CD4-positive, alpha-beta T cell treated with Interleukin-21 for 1 hour (primary cell): ENCODE measurements at regions not wholly inside any gene's neighbourhood (a gene's known extent, or its start where the extent isn't known, plus 50 kb on each side); places are given as distances from the start of the nearest gene placed in this dataset.
"Not testable (repeated sequence)": the region's sequence is repeated elsewhere in the genome, so short reads cannot be mapped to it uniquely, and the experiment has no call there.

ENCODE experiments used
- DNase-seq: peaks from one replicate; pipeline ENCODE4 v3.0.0-alpha.2; 2020

DNA sequence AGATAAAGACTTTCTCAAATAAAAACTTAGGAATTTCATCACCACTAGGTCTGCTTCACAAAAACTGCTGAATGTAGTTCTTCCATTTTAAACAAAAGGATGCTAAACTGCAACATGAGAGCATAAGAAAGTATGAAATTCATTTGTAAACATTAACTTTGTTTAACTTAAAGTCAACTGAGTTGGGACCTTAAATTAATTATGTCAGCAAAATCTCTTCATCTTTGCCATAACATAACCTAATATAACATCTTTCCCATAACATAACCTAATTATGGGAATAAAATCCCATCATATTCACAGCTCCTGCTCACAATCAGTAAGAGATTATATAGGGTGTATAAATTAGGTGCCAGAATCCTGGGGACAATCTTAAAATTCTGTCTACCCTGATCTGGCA is 78.8 kb upstream of the PCSK5 start:
- no peak for DNase-seq

DNA sequence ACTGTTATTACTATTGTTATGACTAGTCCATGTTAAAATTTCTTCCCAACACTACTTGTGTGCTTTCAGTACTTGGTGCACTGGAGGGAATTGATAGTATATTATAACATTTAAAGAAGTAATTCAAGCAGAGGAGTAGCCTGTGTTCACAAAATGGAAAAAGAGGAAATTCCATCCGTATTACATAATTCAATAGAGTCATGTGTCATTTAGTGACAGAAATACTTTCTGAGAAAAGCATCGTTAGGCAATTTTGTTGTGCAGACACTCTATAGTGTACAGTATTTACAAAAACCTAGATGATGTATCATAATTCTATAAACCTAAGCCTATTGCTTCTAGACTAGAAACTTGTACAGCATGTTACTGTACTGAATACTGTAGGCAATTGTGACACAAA is 78.3 kb upstream of the PCSK5 start:
- no peak for DNase-seq

DNA sequence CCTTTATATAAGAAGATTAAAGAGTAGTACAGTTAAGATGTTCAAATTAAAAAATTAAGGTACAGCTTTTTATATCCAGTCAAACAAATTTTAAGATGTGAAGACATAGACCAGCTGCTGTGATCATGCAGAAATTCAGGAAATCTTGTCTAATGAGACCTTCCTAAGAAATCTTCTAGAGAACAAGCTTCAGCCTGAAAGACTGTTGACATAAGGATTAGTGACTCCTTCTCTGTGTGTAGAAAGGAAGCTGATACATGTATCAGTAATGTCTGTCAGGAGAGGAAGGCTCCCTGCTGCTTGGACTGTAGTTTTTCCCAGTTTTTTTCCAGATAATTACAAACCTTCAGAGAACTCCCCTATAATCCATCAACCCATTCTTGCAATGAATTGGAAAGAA is 75.8 kb upstream of the PCSK5 start:
- no peak for DNase-seq

DNA sequence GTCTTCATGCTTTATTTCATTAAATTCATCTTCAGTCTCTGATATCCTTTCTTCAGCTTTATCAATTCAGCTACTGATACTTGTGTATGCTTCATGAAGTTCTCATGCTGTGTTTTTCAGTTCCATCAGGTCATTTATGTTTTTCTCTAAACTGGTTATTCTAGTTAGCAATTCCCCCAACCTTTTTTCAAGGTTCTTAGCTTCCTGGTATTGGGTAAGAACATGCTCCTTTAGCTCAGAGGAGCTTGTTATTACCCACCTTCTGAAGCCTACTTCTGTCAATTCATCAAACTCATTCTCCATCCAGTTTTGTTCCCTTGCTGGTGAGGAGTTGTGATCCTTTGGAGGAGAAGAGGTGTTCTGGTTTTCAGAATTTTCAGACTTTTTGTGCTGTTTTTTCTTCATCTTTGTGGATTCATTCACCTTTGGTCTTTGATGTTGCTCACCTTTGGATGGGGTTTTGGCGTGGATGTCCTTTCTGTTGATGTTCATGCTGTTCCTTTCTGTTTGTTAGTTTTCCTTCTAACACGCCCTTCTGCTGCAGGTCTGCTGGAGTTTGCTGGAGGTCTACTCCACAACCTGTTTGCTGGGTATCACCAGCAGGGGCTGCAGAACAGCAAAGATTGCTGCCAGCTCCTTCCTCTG is 69.9 kb upstream of the PCSK5 start:
- DNase-seq: not testable (repeated sequence)

DNA sequence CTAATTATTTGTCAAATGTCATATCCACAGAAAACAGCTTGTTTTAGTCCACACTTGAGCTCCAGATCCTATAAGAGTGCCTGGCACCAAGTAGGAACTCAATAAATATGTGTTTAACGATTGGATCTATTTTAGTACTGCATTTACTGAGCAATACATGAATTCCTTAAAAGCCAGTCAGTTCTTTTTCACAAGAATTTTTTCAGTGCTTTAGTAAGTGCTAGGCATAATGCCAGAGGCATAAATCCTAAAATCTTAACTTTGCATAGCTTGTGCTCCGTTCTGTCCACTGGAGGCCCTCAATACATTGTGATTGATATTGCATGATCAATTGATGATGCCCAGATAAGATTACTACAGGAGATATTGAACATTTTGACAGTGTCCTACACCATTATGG is 67.3 kb upstream of the PCSK5 start:
- DNase-seq: no peak

DNA sequence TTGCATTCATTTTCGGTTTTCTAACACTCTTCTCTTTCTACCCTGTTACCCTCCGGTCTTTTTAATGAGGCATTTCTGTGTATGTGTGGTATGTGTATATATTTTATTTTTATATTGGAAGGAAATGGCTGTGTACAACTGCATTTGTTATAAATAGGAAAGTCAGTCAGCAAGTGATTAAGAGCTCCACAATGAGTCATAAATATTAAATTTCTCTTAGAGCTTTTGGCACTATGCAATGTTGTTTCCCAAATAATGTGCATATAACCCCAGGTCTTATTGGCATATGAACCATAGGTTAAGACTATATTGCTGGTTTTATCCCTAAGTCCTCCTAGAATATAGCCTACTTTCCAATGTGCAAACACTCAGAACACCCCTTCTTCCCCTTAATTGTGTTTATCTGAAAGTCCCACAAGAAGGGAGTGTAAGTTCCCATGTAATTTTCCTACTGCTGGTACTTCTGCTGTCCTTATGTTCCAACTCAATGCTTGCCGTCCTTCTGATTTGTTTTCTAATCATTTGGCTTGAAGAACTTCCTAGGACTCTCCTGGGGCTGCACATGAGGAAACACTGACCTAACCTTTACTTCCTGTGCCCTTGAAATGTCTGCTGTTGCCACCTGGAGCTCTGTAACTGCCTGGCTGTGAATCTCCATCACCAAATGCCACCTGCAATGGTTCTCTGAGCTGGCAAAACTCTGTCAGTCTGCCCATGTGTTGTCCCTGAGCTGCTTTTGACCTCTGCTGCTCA is 65.5 kb upstream of the PCSK5 start:
- no peak for DNase-seq

DNA sequence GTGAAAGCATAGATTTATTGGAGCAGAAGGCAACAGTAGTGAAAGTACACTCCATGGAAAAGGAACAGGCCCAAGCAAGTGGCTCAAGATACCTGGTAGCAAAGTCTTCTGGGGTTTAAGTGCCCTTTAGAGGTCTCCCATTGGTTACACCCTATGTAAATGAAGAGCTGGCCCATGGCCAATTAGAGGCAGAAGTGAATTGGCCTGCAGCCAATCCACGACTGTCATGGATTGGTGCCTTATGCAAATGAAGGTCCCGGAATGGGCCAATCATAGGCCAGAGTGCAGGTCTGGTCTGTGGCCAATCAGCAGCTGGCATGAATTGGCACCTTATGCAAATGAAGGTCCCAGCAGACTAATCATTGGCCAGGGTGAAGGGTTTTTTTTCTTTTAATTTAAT is 64.2 kb upstream of the PCSK5 start:
- DNase-seq: no peak

DNA sequence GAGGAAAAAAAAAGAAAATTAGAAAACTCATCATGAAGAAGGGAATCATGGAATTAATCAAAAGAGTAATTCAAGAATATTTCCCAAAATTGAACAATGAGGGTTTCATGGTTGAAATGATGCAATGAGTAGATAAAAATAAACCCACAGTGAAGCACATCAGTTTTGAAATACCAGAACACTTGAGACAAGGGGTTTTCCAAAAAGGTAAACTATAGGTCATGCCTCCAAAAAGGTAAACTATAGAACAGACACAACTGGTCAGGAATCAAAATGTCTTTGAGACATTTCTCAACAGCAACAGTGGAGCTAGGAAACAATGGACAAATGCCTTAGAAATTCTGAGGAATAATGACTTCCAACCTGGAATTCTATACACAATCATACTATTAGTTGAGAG is 60.2 kb upstream of the PCSK5 start:
- DNase-seq: no peak

DNA sequence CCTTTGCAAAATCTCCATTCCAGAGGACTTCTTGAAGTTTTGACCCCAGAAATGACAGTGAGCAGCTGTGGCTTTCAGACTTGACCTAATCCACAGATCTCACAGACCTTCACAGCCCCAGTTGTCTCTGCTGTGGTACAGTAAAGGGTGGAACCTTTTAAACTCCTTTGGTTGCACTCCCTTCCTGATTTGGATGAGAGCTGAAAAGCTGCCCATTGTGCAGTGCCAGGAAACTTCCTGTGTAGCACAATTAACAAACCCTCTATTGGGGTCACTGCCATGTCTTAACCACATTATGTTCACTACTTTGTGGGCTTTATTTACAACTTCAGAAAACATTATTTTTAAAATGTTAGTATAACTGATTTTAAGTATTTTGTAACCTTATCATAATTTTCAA is 56.7 kb upstream of the PCSK5 start:
- no peak for DNase-seq

DNA sequence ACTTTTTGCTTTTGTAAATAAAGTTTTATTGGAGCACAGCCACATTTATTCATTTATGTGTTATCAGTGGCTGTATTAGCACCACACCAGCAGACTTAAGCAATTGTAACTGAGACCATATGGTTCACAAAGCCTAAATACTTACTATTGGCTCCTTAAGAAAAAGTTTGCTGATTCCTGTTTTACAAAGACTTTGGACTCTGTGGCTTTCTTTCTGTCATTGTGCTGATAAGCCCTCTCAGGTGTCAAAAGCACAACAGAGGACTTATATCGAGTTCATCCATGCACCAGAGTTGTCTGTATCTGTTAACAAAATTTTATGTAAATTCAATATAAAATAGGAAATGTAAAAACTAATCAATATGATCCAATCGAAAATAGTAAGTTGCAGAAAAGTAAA is 55.6 kb upstream of the PCSK5 start:
- DNase-seq: no peak
